COLO829 (cell line): ENCODE measurements at regions not wholly inside any gene's neighbourhood (a gene's known extent, or its start where the extent isn't known, plus 50 kb on each side); places are given as distances from the start of the nearest gene placed in this dataset.

Experiments
- DNase-seq: peaks from one replicate; pipeline ENCODE4 v3.0.0; 2012; ENCODE audit warnings: low spot score

DNA sequence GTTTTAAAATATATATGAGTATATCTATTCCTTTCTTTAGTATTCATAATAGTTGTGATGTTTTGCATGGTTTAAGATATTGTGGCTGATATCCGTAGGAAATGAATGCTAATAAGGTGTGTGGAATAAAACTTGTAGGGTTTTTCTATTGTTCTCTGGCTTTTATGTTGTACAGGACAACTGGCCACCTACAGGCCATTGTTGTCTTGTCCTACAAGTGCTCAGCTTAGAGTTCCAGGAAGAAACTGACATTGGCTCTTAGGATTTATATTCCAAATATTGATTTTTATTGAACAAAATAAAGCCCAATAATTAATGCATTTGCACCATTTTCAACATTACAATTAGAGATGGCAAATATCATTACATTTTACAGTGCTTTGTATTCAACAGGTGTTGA is 512.8 kb upstream of the TENM4 start:
- DNase-seq: no peak

DNA sequence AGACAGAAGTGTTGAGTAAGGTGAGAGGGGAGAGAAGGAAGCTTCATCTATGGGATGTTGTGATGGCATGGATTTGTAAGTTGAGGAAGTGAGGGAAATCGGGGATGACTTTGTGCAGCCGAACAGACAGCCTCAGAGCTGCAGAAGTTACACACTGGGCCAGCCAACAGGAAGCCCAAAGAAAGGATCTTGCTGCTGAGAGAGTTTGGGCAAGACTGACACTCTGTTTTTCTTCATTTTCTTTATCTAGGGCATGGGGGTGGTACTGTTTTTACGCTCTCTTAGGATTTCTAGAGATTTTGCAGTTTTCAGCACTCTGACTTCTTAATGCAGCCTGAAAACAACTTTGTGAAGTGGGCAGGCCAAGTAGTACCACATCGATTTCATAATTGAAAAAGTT is 509.9 kb upstream of the TENM4 start:
- DNase-seq: no peak

DNA sequence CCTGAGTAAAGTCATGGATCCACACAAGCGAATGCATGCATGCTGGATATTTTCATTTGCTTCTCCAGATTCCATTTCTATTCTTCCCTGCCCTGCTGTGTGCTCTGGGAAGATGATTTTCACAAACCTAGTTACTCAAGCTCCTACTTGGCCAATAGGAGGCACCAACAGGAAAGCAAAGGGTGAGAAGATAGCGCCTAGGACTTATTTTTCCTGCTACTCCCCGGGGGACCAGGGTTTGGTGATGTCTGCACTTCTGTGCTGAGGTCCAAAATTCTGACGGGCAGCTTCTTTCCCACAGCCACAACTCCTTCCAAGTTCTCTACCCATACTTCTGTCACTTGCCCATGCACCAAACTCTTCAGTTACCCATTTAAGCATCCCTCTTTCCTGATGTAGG is 509.3 kb upstream of the TENM4 start:
- no peak for DNase-seq

DNA sequence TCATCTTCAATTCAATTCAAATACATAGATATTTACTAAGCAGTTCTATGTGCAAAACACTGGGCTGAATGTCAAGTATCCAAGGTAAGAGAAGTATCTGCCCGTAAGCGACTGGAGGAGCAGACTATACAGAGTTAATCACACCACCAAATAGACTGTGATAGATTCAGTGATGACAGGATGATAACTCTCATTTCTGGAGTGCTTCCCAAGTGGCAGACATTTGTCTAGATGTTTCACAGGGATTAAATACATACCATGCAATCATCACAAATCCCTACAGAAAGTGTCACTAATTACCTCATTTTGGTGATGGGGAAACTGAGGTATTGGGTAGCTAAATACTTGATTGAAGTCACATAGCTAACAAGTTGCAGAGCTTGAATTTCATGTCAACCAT is 508.7 kb upstream of the TENM4 start:
- DNase-seq: no peak

DNA sequence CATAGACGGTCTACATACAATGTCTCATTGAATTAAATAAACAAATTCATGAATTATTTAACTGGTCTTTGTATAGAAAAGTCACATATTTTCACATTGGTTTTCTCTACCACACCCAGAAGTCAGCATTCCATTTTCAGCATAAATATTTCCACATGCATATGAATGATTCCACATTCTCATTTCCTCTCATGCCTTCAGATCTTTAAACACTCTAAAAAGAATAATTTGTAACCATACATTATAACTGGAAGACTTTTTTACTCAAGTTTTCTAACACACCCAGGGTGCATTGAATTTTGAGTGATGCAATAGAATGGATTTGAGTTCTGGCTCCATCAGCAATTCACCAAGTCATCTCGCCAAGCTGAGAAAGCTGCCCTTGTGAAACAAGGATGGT is 501.8 kb upstream of the TENM4 start:
- no peak for DNase-seq

DNA sequence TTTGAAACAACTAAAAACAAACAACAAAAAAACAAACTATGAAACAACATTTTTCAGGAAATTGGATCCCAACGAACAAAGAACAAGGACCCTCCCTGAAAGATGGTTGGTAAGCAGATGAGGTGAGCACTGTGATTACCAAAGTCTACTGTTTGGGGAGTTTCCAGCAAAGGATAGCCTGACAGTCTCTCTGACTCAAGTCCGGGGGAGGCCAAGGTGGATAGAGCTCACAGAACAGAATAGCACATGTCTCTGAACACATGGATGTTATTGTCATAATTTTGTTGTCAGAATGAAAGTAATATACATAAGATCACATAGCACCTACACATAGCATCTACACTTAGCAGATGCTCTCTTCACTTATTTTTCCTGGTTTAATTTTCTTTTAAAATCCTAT is 501.3 kb upstream of the TENM4 start:
- DNase-seq: no peak

DNA sequence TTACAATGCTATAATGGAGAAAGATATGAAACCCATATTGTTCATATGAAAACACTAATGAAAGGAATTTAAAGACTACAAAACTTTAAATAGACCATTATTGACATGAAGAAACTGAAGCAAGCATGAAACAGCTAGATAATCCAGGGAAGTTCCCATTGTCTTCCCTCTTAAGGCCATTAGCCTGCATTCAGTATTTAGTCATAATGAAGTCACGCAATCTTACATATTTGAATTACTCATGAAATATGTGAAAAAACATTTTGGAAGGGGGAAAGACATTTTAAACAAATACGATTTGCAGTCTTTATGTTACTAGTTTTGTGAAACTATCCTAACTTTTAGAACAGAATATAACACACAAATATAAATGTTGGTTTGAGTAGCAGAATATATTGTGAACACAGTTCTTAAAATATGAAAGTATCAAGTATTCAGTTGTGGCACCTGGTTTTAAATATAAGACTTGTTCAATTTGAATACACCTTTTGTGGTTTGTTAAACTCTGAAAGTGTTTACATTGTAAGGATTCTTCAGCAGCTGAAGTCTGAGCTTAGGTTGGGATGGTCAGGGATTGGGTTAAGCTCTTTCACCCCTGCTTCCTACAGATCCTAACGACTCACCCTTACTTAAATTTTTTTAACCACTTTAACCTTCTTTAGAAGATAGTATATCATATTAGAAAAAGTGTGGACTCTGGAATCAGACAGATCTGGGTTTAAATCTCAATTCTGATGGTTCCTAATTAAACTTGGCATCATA is 500.3 kb upstream of the TENM4 start:
- DNase-seq: no peak

DNA sequence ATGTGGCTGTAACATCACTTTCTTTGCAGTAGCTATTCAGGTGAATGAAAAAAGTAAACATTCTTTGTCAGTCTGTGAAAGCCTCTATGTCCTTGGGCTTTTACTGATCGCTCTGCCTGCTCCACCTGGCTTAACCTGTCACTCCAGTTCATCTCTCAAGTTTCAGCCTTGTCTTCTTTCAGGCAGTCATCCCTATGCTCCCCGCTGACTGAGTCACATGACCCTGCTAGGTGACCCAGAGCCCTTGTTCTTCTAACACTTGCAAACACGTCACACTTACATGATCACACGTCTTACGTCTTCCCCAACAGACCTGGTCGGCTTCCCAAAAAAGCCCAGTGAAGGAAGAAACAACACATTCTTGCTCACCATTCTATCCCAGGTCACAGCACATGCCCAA is 499.3 kb upstream of the TENM4 start:
- DNase-seq: no peak

DNA sequence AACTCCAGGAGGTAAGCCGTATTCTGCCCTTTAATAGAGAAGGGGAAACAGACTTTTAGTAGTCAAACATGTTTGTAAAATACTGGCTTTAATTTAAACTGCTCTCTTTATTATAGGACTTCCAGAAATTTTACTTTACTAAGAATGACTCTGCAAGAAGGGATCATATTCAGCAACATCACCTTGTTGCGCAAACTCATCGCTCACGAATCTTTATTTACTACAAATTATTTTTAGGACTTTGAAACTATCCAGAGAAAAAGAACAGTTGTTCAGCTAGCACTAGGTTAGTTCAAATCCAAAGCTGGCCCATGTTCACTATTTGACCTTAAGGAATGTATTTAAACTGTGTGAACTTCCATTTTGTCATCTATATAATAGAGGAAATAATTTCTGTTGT is 498.3 kb upstream of the TENM4 start:
- no peak for DNase-seq

DNA sequence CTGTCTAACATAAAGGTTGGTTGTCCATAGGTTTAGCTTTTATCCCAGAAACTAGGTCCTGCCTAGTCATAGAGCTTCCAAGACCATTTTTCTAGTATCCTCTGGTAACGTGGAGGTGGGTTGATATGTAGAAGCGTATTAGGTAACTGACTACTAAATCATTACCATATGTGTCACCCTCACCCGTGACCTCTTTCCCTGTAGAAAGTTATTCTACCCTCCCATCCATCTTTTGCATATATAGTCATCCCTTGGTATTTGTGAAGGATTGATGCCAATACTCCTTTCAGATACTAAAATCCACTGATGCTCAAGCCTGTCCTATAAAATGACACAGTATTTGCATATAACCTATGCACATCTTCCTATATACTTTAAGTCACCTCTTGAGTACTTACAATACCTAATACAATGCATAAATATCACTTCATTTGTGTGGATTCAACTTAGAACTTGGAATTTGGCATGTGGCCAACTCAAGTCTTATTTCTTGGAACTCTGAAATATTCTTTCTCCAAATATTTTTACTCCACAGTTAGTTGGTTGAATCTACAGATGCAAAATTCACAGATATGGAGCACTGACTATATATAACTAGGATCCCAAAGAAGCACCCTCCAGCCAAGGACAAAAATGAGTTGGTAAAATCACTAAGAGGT is 497.0 kb upstream of the TENM4 start:
- DNase-seq: no peak

DNA sequence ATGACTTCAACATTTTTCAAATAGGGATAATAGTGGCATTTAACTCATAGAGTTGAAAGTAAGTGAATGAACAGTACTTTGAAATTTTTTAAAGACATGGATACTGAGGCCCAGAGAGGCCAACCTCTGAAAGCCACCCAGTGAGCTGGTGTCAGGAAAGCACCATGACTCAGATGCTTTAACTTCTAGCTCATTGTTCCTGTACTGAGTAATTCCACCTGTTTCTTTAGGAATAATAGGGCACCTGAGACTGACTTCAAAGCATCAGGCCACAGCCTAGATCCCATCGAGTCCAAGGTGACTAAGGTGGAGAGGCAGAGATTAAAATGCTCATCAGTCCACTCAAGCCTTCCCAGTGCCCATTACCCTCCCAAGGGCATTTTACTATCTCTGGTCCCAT is 491.8 kb upstream of the TENM4 start:
- DNase-seq: no peak

DNA sequence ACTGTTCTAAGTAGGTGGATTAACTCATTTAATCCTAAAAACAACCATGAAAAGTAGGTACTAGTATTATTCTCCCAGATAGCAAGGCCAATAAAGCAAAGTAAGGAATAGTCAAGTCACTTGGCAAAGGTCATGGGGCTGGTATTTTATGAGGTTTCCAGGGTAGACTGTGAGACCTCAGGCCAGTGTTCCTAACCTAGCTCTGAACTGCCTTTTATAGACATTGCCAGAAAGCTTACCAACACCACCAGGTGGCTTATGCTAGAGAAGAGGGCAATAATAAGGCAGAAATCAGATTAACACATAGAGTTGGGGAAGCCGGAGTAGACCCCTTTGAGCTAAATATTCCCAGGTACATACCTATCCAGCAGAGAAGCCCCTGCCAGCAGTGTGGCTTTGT is 490.9 kb upstream of the TENM4 start:
- DNase-seq: no peak

DNA sequence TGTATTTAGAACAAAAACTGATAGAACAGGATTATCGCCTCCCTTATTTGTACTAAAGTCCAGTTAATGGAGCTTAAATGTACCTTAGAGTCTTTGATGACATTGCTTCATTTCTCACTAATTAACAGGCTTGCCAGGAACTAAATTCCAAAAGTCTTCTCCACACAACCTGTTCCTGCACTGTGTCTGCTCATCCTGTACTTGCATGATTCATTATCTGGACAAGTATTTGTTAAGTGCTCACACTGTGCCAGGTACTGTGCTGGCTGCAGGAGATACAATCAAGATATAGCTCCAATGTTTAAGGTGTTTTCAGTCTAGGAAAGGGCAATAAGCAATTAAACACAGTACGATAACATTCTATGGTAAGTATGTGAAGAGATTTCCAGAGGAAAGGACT is 485.9 kb upstream of the TENM4 start:
- no peak for DNase-seq

DNA sequence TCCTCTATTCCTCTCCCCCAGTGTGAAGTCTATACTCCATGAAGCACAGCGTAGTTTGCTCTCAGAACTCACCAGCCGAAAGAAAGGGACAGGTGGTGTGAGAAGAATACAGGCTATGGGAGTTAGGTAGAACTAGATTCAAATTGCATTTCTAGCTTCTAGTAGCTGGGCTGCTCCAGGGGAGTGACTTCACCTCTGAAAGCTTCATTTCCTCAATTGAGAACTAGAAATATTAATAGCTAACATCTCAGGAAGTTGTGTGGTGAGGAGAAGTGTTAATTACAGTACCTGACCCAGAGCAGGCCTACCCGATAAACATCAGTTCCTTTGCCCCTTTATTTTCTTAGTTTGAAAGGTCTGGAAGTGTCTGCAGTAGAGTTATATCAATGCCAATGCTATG is 484.7 kb upstream of the TENM4 start:
- DNase-seq: no peak

DNA sequence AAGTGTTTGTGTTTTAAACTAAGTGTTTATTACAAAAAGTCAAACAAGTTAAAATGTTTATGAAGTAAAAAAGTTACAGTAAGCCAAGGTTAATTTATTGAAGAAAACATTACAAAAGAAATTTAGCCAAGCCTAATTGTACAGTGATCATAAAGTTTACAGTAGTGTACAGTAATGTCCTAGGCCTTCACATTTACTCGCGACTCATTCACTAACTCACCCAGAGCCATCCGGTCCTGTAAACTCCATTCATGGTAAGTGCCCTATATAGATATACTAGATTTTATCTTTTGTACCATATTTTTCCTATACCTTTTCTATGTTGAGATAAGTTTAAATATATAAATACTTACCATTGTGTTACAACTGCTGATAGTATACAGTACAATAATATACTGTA is 481.8 kb upstream of the TENM4 start:
- no peak for DNase-seq

DNA sequence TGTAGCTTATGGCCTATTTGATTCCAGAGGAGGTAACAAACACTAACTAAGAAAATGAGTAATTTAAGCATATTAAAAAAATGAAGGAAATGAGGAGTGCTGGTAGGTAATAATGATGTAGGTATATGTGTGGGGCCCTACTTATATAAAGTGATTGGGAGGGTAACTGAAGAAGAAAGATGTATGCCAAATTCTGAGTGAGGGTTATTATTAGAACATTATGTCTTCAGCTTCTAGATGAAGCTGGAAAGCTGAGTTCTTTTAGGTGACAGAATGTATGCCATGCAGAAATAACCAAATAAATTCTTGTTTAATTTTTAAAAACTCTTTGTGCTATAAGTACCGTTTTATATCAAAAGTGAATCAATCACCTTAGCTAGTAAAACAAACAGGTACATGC is 479.6 kb upstream of the TENM4 start:
- DNase-seq: no peak

DNA sequence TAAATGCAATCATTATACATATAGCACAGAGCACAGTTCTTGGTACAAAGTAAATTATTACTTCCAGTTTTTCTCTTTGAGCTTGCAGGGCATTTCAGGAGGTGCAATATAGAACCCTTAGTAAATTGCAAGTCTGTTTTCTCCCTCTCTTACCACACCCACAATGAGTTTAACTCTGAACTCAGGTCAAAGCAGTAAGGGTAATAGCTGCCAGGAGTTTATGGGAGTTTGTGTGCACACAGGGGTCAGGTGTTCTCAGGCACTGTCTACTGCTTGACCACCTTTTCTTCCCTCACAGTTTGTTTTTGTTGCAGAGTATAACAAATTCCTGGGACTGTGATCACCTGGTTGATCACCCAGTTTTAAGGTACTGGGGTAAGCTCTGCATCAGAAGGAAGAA is 478.5 kb upstream of the TENM4 start:
- no peak for DNase-seq

DNA sequence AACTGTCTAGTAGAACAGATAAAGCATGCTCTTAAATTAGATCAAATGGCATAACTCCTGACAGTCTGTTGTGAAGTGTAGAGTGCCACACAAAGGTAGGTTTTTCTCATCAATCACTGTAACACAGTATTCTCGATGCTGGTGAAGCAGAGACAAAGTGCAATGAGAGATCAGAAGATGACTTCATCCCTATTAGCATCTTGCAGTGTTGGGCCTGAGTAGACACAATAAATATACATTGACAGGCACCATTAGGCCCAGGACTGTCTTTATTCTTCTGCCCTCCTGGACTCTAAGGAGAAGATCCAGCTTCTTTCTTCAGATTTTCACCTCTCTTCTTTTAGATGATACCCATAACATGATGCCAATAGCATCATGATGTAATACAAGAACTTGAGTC is 478.0 kb upstream of the TENM4 start:
- DNase-seq: no peak

DNA sequence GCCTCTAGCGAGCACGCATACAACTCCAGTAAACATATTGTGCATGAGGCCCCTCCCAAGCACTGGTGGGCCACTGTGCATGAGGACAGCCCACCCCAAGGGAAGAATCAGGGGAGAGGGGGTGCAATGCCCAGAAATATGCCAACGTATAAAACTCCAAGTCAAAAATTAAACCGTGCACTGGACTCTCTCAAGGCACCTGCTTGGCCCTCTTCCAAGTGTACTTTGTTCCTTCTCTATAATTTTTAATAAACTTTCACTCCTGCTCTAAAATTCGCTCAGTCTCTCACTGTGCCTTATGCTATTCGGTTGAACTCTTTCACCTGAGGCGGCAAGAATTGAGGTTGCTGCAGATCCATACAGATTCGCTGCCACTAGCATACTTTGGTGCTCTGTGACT is 465.3 kb upstream of the TENM4 start:
- DNase-seq: no peak

DNA sequence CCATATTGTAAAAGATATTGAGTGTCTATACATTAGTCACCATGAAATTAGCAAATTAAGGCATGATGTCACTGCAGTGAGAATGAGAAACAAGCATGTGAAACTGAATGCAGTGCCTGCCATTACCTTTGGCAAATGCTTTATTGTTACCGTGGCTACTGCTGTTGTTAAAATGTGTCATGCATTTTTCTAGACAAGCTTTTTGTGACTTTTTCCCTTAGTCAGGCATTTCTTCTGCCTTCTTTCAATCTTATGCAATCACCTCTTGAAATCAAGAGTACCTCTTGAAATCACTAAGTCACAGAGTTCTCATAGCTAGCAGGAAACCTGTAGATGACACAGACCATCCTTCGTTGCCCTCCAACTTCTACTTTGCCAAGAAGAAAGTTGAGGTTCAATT is 461.7 kb upstream of the TENM4 start:
- no peak for DNase-seq

DNA sequence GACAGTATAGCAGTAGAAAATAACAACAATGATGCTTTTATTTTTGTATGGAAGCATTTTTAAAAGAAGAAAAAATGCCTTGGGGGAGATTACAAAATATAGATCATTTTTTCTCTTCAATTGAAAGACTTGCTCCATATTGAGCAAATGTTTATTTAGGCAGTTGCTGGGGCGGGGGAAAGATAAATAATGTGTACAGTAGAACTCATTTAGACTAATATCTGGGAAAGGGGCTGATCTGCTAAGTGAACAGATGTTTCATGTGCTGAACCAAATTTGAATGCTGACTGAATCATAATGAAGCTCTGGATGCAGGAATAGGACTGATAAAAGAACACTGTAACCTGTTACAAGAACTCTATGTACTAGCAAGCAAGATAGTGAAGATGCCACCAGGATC is 457.1 kb upstream of the TENM4 start:
- DNase-seq: no peak

DNA sequence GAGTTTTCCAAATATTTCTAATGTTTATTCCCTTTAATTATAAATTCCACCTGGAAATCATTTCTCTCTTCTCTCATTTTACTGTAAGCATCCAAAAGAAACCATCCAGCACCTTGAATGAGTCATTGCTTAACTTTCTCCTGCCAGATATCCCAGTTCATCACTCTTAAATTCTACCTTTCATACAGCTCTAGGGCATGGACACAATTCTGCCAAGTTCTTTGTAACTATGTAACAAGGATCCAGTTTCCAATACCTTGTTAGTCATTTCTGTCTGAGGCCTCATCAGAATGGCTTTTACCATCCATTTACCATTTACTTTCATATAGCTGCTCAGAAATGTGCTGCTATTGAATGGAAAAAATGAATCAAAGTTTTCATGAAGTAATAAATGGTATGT is 455.4 kb upstream of the TENM4 start:
- no peak for DNase-seq

DNA sequence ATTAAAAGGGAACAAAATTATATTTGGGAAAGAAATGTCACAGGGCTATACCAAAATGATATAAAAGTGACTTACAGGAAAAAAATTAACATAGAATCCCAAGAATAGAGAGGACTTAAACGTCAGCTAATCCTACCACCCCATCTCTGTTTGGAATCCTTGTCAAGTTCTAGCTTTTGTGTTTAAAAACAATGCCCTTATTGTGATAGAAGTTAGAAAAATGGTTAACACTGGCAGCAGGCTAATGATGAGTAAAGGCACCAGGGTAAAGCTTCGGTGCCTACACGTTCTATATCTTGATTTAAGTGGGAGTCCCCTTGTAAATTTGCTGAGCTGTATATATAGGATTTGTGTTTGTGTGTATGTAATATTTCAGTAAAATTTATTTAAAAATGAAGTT is 453.3 kb upstream of the TENM4 start:
- no peak for DNase-seq

DNA sequence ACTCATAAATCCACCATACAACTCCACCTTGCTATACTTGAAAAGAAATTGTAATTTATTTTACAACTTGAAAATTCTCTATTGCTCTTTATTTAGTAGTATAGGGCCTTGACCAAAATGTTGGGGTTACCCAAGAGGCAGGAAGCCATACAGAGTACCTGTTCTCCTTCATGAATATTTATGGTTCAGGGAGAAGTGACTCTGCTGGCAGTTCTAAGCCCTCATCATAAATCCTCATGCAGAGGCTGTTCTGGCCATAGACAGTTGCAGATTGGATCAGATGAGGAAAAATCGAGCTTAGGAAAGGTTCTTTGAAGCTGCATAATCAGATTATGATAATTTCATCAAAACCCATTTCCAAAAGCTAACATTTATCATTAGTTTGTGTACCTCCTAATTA is 449.4 kb upstream of the TENM4 start:
- no peak for DNase-seq
